Activated CD4-positive, alpha-beta T cell treated with anti-CD3 and anti-CD28 coated beads for 24 hours (primary cell): ENCODE measurements at regions not wholly inside any gene's neighbourhood (a gene's known extent, or its start where the extent isn't known, plus 50 kb on each side); places are given as distances from the start of the nearest gene placed in this dataset.
"Not testable (repeated sequence)": the region's sequence is repeated elsewhere in the genome, so short reads cannot be mapped to it uniquely, and the experiment has no call there.

Experiments used
- DNase-seq, 2 donors: peaks; one replicate each; pipeline ENCODE4 v3.0.0-alpha.2; 2020; ENCODE audit warnings: low read depth in 2 of 2

GRCh38 chr15:59896663-59897074 is 107.4 kb upstream of the FOXB1 start:
- no peak for DNase-seq

GRCh38 chr15:59894835-59895234 is 109.3 kb upstream of the FOXB1 start:
- no peak for DNase-seq

GRCh38 chr15:59892985-59893384 is 111.1 kb upstream of the FOXB1 start:
- DNase-seq = no peak

- DNase-seq = not testable (repeated sequence)
Measured at GRCh38 chr15:59887870-59888269, 116.2 kb upstream of the FOXB1 start.

GRCh38 chr15:59887211-59887610 is 116.9 kb upstream of the FOXB1 start:
- DNase-seq = no peak

- no peak for DNase-seq
Measured at GRCh38 chr15:59886441-59886840, 117.7 kb upstream of the FOXB1 start.

GRCh38 chr15:59885832-59886231 is 118.3 kb upstream of the FOXB1 start:
- no peak for DNase-seq

GRCh38 chr15:59879506-59880265 is 124.4 kb upstream of the FOXB1 start:
- DNase-seq = no peak

- DNase-seq = no peak
Measured at GRCh38 chr15:59876140-59876539, 128.0 kb upstream of the FOXB1 start.

- DNase-seq = no peak
Measured at GRCh38 chr15:59873644-59874272, 130.4 kb upstream of the FOXB1 start.

- no peak for DNase-seq
Measured at GRCh38 chr15:59867086-59867855, 136.8 kb upstream of the FOXB1 start.

- DNase-seq = no peak
Measured at GRCh38 chr15:59866642-59867041, 137.5 kb upstream of the FOXB1 start.

- DNase-seq = no peak
Measured at GRCh38 chr15:59862191-59863155, 141.6 kb upstream of the FOXB1 start.

GRCh38 chr15:59847968-59848367 is 156.1 kb upstream of the FOXB1 start:
- DNase-seq = no peak

GRCh38 chr15:59845942-59846499 is 156.9 kb upstream of the BNIP2 start:
- no peak for DNase-seq

- no peak for DNase-seq
Measured at GRCh38 chr15:59843609-59844008, 154.5 kb upstream of the BNIP2 start.

- DNase-seq = no peak
Measured at GRCh38 chr15:59841036-59841435, 151.9 kb upstream of the BNIP2 start.

GRCh38 chr15:59839906-59840305 is 150.8 kb upstream of the BNIP2 start:
- DNase-seq = no peak

- no peak for DNase-seq
Measured at GRCh38 chr15:59838900-59839299, 149.8 kb upstream of the BNIP2 start.

GRCh38 chr15:59835776-59836175 is 146.7 kb upstream of the BNIP2 start:
- DNase-seq = no peak

- DNase-seq = no peak
Measured at GRCh38 chr15:59834528-59834927, 145.4 kb upstream of the BNIP2 start.
